HK-2 (cell line): ENCODE measurements at regions not wholly inside any gene's neighbourhood (a gene's known extent, or its start where the extent isn't known, plus 50 kb on each side); places are given as distances from the start of the nearest gene placed in this dataset.
"Not testable (repeated sequence)": the region's sequence is repeated elsewhere in the genome, so short reads cannot be mapped to it uniquely, and the experiment has no call there.

Experiments
- DNase-seq: peaks from one replicate; pipeline ENCODE4 v3.0.0-alpha.2; 2018; ENCODE audit not compliant: unreplicated experiment

DNA sequence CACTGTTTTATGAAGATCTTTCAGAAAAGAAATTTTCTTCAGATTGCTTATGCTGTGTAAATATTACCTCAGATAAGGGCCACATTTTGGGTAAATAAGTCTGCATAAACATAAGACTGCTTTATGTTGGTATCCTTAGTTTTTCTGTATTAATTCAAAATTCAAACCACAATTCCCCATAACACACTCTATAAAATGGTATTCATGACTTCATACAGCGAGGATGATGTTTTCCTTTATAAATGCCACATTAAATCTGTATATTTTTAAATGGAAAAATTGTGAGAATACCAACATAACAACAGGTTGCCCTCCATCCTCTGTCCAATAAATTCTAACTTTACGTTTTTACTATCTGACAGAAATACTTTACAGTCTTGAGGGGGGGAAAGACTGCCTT, 248.7 kb upstream of the CXADR start:
- no peak for DNase-seq

DNA sequence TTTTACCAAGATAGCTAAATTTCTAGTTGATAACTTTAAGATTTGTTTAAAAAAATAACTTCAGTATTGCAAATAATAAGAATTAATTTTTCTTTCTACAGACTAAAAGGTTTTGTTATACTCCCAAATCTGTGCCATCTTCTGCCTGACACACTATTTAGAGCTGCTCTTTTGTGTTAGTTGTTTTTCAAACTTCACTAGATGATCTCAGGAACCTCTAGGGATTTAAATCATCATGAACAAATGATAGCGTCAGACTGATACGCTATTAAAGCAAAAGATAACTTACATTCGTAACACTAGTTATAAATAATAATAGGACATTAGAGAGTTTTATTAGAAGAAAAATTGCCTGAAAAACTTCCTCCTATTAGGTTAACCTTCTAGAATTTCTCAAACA, 243.1 kb upstream of the CXADR start:
- DNase-seq, result no peak

- no peak for DNase-seq
Observed at GRCh38 chr21:17270229-17270628, 242.6 kb upstream of the CXADR start.

GRCh38 chr21:17279663-17280062, 233.2 kb upstream of the CXADR start:
- no peak for DNase-seq

GRCh38 chr21:17293016-17293562, 219.8 kb upstream of the CXADR start:
- DNase-seq, result not testable (repeated sequence)

GRCh38 chr21:17295997-17296396, 216.8 kb upstream of the CXADR start:
- DNase-seq, result no peak

DNA sequence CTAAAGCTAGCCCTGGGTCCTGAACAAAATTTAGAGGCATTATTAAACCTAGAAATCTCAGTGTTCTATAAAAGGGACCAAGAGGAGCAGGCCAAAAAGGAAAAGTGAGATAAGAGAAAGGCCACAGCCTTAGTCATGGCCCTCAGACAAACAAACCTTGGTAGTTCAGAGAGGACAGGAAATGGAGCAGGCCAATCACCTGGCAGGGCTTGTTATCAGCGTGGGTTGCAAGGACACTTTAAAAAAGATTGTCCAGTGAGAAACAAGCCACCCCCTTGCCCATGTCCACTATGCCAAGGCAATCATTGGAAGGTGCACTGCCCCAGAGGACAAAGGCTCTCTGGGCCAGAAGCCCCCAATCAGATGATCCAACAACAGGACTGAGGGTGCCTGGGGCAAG, 213.3 kb upstream of the CXADR start:
- DNase-seq, result not testable (repeated sequence)

DNA sequence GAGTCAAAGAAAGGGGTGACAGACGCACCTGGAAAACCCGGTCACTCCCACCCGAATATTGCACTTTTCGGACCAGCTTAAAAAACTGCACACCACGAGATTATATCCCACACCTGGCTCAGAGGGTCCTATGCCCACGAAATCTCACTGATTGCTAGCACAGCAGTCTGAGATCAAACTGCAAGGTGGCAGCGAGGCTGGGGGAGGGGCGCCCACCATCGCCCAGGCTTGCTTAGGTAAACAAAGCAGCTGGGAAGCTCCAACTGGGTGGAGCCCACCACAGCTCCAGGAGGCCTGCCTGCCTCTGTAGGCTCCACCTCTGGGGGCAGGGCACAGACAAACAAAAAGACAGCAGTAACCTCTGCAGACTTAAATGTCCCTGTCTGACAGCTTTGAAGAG, 185.1 kb upstream of the CXADR start:
- not testable (repeated sequence) for DNase-seq

GRCh38 chr21:17334484-17334883, 178.4 kb upstream of the CXADR start:
- no peak for DNase-seq

- DNase-seq, result no peak
Observed at GRCh38 chr21:17340081-17340480, 172.8 kb upstream of the CXADR start.

DNA sequence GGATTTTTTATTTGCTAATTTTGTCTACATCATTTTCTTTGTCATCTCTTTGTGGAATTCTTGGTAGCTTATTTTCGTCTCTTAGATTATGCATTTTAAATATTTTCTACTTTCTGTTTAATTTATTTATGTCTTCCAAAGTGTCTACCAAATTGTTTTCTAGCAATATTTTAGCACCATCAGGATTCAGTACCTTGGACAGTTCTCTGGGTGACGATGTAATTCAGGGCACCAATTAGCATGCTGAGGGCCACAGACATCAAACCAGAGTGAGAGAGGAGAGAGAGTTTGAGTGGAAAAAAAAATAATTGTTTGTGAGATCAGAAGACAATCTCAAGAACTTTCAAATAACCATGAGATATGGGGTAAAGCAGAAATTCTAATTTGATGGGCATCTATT, 169.8 kb upstream of the CXADR start:
- no peak for DNase-seq

DNA sequence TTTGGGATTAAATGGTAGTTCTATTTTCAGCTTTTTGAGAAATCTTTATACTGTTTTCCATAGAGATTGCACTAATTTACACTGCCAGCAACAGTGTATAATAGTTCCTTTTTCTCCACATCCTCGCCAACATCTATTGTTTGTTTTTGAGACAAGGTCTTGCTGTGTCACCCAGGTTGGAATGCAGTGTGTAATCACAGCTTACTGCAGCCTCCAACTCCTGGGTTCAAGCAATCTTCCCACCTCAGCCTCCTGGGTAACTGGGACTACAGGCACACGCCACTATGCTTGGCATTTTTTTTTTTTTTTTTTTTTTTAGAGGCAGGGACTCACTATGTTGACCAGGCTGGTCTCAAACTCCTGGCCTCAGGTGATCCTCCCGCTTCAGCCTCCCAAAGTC, 164.5 kb upstream of the CXADR start:
- DNase-seq, result no peak

DNA sequence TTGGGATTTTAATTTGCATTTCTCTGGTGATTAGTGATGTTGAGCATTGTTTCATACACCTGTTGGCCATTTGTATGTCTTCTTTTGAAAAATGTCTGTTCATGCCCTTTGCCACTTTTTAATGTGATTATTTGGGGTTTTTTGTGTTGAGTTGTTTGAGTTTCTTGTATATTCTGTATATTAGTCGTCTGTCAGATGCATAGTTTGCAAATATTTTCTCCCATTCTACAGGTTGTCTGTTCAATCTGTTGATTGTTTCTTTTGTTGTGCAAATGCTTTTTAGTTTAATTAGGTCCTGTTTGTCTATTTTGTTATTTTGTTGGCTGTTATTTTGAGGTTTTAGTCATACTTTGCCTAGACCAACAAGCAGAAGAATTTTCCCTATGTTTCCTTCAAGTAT, 164.0 kb upstream of the CXADR start:
- DNase-seq, result no peak

DNA sequence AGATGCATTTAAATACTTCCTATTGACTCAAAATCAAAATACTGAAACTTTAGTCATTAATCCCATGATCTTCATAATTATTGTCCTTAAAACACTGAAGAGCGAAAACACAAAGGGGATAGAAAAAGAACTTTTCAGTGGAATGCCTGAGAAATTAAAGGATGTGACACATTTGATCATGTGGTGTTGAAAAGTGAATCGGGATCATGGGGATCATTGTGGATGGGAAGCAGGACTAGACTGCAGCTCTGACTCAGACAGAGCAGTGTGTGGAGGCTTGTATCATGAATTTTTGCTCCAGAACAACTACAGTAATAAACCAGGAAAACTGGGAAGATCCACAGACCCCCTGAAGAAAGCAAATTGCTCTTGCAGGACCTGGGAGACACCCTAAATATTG, 161.1 kb upstream of the CXADR start:
- DNase-seq, result no peak

DNA sequence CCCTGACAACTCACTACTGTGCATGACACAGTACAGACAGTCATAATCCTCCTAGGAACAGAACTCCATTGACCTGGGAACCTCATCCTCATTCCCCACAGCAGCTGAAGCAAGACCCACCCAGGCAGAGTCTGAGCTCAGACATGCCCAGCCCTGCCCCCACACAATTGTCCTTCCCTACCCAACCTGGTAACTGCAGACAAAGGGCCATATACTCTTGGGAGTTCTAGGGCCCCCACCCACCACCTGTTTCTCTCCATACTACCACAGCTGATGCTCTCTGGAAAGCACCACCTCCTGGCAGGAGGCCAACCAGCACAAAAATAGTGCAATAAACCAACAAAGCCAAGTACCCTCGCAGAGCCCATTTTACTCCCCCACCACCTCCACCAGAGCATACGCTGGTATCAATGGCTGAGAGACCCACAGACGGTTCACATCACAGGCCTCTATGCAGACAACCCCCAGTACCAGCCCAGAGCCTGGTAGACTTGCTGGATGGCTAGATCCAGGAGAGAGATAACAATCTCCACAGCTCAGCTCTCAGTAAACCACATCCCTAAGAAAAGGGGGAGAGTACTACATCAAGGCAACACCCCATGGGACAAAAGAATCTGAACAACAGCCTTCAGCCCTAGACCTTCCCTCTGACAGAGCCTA, 159.7 kb upstream of the CXADR start:
- DNase-seq, result no peak

- no peak for DNase-seq
Observed at GRCh38 chr21:17359781-17360180, 153.1 kb upstream of the CXADR start.

- no peak for DNase-seq
Observed at GRCh38 chr21:17368748-17369363, 144.0 kb upstream of the CXADR start.

- DNase-seq, result no peak
Observed at GRCh38 chr21:17370263-17370662, 142.6 kb upstream of the CXADR start.

DNA sequence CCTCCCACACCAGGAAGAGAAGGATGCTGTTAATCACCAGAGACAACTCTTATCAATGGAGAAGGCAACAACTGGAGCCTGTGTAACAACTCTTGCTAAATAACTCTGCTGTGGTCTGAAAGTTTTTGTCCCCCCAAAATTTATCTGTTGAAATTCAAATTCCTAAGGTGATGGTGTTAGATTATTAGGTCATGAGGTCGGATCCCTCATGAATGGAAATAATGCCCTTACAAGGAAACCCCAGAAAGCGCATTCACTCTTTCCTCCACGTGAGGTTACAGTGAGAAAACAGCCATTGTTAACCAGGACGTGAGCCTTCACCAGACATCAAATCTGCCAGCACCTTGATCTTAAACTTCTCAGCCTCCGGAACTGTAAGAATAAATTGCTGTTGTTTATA, 141.9 kb upstream of the CXADR start:
- no peak for DNase-seq

- DNase-seq, result no peak
Observed at GRCh38 chr21:17371450-17371849, 141.4 kb upstream of the CXADR start.

DNA sequence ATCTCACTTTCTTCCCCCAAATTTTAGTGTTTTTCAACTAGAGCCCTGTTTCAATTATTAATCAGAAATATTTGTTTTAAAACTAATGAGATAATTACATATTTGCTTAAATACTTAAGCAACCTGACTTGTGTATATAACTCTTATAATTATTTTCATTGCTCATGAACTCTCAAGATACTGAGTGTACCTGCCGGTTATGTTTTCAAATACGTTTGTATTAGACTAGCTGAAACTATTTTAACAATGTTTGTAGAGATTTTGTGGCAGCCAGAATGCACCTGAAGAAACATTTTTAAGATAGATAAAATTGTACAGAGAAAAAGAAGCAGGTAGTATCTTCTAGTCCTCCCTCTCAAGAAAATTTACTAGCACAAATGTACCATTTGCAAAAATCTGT, 140.6 kb upstream of the CXADR start:
- DNase-seq, result no peak

- DNase-seq, result no peak
Observed at GRCh38 chr21:17386498-17386897, 126.3 kb upstream of the CXADR start.

- DNase-seq, result peak; percentile 14
Observed at GRCh38 chr21:17387030-17387617, 125.7 kb upstream of the CXADR start.
